HG02798 (cell line): ENCODE measurements at regions not wholly inside any gene's neighbourhood (a gene's known extent, or its start where the extent isn't known, plus 50 kb on each side); places are given as distances from the start of the nearest gene placed in this dataset.
"Not testable (repeated sequence)": the region's sequence is repeated elsewhere in the genome, so short reads cannot be mapped to it uniquely, and the experiment has no call there.

ENCODE experiments used
- ATAC-seq: cut with Tn5 transposase; IDR thresholded peaks from one replicate; pipeline ENCODE4 v1.9.1; 2021; ENCODE audit warnings: mild to moderate bottlenecking; ENCODE audit not compliant: unreplicated experiment, poor library complexity

DNA sequence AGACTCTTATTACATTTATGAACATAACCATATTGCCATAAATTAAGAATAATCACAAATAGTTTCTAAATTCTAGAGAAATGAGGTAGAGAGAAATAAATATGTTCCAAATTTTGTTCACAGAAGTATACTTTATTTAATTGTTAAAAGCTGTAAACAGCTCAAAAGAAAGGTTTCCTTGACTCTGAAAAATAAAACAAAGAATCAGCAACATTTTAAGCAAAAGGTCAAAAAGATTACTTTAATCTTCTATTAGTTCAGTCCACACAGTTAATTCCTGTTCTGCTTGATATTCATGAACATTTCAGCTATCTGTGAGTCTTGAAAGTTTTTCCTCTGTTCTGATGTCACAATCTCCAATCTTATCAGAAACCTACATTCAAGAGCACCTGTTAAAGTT, 197.9 kb downstream of the GJA1 start:
- ATAC-seq: no peak

DNA sequence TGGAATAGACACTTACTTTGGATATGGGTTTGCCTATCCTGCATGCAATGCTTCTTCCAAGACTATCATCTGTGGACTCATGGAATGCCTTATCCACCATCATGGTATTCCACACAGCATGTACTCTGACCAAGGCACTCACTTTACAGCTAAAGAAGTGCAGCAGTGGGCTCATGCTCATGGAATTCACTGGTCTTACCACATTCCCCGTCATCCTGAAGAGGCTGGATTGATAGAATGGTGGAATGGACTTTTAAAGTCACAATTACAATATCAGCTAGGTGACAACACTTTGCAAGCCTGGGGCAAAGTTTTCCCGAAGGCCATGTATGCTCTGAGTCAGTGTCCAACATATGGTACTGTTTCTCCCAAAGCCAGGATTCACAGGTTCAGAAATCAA, 199.1 kb downstream of the GJA1 start:
- not testable (repeated sequence) for ATAC-seq

DNA sequence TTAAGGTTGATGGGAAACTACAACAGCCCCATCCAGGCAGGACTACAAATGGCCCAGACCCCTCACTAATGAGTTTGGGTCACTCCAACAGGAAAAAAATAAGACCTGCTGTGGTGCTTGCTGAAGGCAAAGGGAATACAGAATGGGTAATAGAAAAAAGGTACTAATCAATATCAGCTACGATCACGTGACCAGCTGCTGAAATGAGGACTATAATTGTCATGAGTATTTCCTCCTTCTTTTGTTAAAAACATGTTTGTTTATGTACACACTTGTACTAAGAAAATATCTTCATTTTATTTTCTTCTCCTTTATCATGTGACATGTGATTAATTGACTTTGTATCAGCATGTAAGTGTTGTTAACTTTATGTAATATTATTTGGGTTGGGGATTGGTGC, 199.9 kb downstream of the GJA1 start:
- no peak for ATAC-seq

DNA sequence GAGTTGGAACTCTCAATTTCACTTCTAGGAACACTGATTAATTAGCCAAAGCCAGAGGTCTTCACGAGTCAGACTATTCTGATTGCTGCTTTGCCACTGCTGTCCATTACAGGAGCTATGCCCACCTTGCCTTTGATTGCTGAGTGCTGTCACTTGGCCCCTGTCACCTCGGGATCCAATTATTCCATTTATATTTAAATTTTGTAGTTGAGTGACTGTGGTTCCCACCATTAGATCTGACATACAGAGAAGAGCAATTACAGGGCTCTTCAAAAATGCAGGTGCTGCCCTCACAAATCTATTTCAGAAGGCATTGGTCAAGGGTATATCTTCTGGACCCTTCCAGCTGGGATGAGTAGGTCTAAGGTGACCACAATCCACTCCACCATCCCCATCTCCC, 200.8 kb downstream of the GJA1 start:
- not testable (repeated sequence) for ATAC-seq

DNA sequence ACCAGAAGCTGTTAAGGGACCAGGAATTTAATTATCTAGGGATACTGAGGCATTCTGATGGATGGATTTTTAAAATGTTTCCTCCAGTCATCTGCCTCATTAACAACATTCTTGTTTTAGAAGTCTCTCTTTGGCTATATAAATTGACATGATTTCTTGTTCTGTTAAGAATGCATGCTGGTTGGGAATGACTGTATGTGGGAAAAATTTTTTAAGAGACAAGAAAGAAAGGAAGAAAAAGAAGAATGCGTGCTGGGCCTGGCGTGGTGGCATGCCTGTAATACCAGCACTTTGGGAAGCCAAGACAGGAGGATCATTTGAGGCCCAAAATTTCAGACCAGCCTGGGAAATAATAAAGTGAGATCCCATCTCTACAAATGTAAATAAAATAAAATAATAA, 203.6 kb downstream of the GJA1 start:
- ATAC-seq: no peak

DNA sequence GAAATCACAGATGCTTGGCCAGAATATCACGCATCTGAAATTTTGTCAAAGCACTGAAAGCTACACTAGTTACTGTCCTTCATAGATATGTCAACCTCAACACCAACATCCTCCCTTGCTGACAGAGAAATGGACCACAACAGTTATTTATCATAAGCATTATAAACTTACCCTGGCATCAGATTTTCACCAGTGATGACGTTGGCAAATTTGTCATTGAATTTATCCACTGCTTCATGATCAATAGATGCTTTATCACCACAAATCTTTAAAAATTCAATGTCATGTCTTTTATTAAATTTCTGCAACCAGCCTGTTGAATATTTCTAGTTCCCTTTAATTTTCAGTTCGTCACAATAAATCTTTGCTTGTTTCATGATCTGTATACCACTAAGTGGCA, 205.7 kb downstream of the GJA1 start:
- ATAC-seq: no peak

DNA sequence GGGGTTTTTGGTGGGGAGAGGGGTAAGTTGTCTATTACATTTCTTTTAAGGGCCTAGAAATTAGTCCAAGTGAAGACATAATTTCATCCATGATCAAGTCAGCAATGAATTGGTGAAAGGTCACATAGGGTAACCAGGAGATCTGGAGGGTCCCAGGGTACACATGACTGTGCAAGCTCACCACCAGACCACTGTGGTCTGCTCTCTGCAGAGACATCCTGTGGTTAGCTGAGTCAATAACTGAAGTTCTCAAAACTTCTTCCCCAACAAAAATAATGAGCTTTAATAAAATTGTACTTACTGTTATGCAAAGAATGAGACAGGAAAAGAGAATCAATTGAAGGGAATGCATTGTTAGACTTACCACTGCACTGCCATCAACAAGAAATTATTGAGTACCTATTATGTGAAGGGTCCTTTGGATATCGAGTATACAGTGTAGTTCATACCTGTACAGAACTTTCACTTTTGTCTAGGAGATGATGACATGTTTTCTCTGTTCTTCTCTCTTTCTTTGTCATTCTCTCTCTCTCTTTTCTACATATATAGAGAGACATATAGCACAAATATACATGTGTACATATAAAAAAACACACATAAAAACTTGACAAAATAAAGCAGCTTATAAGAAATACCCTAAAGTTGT, 209.8 kb downstream of the GJA1 start:
- ATAC-seq: no peak

DNA sequence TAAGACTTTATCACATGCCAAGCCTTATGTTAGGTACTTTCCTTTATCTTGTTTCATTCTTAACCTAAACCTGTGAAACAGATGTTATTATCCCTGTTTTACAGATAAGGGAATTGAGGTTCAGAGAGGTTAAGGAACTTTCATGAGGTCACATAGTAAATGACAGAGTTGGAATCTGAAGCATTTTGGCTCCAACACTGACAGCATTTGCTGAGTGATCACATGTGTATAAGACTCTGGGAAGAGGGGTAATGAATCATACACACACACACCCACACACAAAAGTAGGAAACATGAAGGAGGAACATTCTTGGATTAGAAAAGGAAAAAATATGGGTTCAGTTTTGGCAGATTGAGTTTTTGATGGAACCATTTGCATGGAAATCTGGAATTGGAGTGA, 212.5 kb downstream of the GJA1 start:
- no peak for ATAC-seq

DNA sequence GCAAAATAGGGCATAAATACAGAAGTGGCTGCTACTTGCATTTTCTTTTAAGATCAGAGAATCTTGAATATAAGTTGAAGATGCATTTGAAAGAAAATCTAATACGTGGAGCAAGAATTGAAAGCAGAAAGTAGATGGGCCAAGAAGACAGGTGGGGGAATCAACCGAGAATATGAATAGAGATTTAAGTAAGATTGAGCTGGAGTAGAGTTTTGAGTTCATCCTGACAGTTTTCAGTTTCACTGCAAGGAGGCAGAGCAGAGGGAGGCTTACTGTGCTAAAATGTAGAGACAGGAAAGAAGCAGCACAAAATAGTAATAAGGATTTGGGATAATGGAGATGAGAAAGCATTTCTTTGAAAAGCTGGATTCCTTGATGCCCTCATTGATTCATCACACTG, 214.5 kb downstream of the GJA1 start:
- no peak for ATAC-seq

DNA sequence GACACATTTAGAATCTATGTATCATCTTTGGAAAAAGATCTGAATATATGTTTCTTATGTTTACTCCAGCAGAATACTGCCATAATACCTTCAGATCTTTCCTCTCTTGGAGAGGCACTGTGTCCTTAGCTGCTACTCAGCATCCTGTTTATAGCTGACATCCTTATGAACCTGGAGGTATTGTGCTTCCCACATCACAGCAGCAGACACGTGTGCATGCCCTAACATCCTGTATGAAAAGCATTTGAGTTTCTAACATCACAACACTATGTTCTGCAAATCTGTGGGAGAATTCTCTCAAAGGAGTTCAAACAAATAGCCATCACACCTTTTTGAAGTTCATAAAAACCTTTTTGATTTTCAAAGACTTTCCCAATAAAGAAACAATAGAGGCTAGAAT, 216.0 kb downstream of the GJA1 start:
- no peak for ATAC-seq

DNA sequence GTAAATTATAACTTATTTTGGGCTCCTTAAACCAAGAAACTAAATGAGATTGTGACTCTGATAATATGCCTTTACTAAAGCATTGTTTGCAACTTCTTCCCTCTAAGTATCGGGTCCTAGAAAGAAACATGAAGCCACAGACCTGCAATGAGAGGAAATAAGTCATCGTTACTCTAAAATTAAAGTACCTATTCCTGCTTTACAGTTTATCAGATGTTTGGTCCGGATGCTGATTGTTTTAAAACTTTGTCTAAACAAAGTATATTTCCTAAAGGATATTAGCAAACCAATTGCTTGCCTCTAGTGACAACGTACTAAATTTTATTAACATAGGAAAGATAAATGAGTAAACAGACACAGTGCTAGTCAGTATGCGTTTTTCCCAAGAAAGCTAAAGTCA, 216.8 kb downstream of the GJA1 start:
- no peak for ATAC-seq

DNA sequence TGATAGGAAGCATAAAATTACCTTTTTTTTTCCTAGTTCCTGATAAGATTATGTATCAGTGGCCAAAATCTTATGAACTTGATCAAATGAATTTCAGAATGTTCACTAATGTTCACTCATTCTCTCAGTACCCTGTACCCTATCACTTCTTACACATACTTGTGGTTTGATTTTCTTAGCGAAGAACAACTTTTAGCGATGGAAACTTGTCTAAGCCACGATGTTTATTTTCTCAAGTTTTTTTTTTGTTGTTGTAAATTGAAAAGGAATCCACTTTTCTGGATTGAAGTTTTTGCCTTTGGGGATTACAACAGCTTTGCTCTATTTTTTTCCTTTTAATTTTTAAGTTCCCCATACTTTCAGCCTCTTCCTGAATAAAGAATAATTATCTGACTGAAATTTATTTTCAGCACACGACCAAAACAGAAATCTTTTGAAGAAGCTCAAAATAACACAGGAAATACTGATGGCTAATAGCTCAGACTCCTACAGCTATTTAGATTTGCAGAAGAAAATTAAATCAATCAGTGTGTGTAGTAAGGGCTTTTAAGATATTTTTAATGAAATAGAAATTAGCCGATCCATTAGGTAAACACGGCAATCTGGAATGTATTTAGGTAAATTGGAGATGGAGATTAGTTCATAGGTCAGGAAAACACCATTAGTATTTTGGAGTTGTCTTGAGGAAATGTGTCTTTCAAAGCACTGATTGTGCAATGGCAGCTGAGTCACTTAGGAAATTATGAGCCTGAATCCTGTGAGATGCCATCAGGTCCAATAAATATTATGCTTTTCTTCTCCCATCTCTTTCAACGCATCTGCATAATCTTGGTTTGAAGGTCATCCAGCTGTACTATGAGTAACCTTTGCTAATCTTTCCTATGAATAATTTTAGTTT, 217.5 kb downstream of the GJA1 start:
- ATAC-seq: no peak

DNA sequence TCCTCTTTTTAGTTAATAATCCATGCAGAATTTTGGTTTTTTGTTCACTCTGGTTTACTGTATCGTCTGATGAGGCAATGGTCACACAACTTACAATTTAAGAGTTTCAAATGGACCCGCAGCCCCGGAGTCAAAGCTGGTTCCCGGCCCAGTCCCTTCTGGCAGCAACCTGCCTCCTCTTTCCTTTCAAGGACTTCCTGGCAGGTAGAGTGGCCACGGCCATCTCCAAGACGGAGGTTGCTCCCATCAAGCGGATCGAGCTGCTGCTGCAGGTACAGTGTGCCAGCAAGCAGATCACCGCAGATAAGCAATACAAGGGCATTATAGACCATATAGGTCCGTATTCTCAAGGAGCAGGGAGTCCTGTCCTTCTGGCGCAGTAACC, 218.2 kb downstream of the GJA1 start:
- no peak for ATAC-seq

DNA sequence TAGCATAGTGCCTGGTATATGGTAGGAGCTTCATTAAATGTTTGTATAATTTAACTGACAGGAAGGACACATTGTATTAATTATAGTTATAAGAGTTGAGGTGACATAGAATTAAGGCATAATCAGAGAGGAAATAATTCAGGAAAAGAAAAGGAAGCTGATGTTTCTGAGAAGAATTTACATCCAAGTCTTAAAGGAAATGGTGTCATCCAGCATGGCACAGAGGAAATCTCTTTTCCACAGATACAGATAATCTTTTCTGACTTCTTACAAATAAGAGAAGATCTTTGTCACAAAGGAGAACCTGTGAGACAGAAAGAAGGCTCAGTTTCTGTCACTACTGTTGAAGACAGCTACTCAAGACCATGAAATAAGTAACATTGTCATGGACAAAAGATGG, 222.5 kb downstream of the GJA1 start:
- no peak for ATAC-seq

DNA sequence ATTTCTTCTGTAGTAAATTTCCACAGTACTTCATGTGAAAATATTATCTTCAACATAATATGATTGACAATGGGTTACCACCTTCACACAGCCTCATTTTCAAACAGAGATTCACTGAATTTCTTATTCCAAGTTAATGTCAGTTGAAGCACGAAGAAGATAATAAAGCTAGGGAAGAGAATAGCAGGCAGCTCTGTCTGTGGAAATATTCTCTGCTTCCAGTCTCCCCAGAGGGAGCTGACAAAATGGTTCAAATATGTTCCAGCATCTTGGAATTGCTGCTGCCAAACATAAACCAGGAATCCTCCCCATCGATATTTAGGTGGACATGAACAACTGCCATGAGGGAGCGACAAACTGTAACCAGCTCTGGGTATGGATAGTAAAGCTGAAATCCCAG, 224.8 kb downstream of the GJA1 start:
- no peak for ATAC-seq

DNA sequence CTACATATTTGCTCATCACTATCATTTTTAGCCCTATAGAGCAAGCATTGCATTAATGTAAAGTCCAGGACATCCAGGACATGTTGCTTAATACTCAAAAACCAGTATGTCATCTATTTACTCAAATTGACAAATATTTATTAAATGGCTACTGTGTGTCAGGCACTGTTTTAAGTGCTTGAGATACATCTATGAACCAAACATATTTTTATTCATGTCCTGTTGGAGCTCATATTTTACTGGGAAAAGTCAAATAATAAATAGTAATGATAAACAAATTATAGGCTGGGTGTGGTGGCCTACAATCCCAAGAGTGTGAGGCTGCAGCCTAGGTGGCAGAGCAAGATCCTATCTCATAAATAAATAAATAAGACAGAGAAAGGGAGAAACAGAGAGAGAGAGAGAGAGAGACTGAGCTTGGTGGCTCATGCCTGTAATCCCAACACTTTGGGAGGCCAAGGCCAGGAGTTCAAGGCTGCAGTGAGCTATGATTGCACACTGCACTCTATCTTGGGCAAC, 227.9 kb downstream of the GJA1 start:
- no peak for ATAC-seq

DNA sequence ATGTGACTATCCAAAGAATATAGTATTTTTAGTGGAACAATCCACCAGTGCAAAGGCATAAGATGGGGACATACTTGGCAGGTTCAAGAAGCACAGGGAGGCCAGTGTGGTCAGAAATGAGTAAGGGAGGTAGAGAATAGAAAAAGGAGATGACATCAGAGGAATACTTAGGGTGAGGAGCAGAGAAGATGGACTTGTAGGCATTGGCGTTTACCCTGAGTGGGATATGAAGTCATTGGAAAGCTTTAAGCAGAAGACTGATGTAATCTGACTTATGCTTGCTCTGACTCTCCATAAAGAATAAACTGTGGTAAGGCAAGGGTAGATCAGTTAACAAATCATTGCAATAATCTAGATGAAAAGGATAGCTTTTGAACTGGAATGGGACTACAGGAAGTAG, 228.7 kb downstream of the GJA1 start:
- no peak for ATAC-seq

DNA sequence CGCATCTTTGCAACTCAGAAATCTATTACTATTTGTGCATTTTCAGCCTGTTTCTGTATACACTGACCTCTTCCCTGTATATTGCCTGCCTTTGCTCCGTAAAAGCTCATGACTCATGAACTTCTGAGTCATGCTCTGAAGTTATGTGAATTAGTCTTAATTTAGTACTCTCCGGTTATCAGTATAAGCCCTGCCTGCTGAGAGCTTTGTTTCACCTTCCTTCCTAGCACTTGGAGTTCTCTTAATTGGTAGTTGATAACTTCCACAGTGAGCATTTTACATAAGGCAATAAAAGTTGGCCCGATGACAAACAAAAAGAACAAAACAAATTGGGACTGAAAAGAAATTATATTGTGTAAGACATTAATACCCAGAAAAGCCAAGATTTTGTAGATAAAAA, 231.4 kb downstream of the GJA1 start:
- no peak for ATAC-seq

DNA sequence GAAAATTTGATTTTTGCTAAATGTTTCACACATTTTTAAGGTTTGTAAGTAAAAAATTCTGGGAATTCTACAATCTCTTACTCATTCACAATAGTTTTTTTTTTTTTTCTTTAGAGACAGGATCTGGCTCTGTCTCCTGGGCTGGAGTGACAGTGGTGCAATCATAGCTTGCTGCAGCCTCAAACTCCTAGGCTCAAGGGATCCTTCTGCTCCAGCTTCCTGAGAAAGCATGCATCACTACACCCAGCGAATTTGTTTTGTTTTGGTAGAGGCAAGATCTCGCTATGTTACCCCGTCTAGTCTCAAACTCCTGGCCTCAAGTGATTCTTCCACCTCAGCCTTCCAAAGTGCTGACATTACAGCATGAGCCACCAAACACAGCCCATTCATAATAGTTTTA, 232.8 kb downstream of the GJA1 start:
- no peak for ATAC-seq

DNA sequence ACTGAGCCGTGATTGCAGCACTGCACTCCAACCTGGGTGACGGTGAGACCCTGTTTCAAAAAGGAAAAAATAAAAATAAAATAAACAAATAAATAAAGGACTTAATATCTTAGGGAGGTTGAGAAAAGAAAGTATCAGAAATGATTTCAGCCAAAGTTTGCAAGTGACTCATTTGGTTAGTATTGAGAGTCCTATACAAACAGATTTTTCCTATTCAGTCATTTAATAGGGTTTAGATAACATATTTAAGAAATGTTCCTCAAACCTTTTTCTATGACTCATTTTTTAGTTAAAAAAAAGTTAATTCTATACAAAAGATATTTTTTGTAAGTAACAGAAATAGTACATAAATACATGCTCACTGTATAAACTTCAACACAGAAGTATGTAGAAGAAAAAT, 235.1 kb downstream of the GJA1 start:
- ATAC-seq: no peak

DNA sequence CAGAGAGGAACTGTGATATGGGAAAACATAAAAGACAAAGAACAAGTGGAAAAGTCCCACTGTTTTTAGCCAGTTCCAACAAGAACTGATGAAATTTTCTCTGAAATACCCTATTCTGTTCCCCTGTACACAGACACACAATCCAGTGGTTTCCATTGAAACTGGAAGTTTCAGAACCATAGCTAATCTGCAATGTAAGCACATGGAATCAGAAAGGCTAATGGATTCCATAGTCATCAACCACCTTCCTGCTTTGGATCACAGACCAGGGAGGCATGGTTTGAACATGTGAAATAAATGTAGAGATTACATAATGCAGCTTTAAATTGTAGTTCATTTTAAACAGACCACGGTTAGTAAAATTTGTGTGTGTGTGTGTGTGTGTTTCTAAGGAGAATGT, 242.1 kb downstream of the GJA1 start:
- no peak for ATAC-seq

DNA sequence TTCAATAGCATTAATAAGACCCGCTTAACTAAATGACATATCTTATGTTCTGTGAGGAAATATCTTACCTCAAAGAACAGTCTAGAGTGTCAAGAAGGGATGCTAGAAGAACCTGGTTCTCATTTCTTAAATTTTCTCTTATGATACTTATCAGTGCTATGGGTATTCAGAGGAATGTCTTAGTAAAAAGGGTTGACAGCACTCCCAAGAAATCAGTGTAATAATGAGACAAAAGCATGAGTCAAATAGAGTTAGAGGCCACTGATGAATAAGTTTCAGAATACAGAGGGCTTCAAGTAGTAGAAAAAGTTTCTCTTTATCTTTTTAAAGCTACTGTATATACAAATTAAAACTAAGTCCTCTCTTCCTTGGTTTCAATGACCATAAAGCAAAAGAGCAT, 242.8 kb downstream of the GJA1 start:
- no peak for ATAC-seq
